Heart left ventricle (tissue), 13 donors: ENCODE measurements at regions not wholly inside any gene's neighbourhood (a gene's known extent, or its start where the extent isn't known, plus 50 kb on each side); places are given as distances from the start of the nearest gene placed in this dataset.

ENCODE experiments used
- CTCF ChIP-seq, 12 donors: fragments of 200-600 bp; sonication (generic) in 4 of 12; IDR thresholded peaks; one replicate each; pipeline versions ENCODE4 v1.5.0 to v1.8.0; 2018 to 2022; ENCODE audit warnings: antibody characterized with exemption in 12 of 12, mild to moderate bottlenecking in 5 of 12
- POLR2A ChIP-seq, 2 donors: fragments of 450-650 bp; IDR thresholded peaks; one replicate each; pipeline ENCODE4 v1.6.1; 2017; ENCODE audit warnings: antibody characterized with exemption in 2 of 2, mild to moderate bottlenecking in 2 of 2, moderate library complexity in 2 of 2
- donor health status: ischemic (EF 13 %, LVEDD 7.1; RV severe dilation, severe dysfunction).
- donor health status: DM: no; HTN: yes; CAD: no.
- donor health status: DM: no; HTN: no; CAD: no.
- donor health status: ischemic (EF 25% LVEDD 6.9; RV normal size, moderate dysfunction).
- donor health status: ischemic (EF 25% LVEDD 5.7; RV mildly dilated, moderate dysfunction).
- donor health status: ischemic (EF 35%, LVEDD 5.7; RV mildly dilated, moderate dysfunction).
- donor health status: nonischemic (EF 11% LVEDD 7.7; RV severe dilation, severe dysfunction).
- donor health status: DM: yes; HTN: yes; CAD: no.
- donor health status: PGD.
- donor health status: ischemic (EF 29% LVEDD 5.4; RV normal size, mild dysfunction).
- donor health status: nonischemic (EF 23%, LVEDD 6.1; RV moderate dilation, normal function).

GRCh38 chr6:3532296-3532916, 75.6 kb upstream of the SLC22A23 start:
- no peak for TF ChIP-seq CTCF (IDR thresholded peaks at IDR 0.05)
- TF ChIP-seq POLR2A (IDR thresholded peaks at IDR 0.05): no peak
